NCI-H748 (cell line): ENCODE measurements at regions not wholly inside any gene's neighbourhood (a gene's known extent, or its start where the extent isn't known, plus 50 kb on each side); places are given as distances from the start of the nearest gene placed in this dataset.

Source experiments
- DNase-seq: peaks from one replicate; lab custom pipeline; 2025; ENCODE audit not compliant: unreplicated experiment; lab: John Stamatoyannopoulos, UW

GRCh38 chr5:124648902-124649467, 97.5 kb downstream of the ZNF608 start:
- peak; percentile 90 for DNase-seq

GRCh38 chr5:124647352-124647751, 99.1 kb downstream of the ZNF608 start:
- no peak for DNase-seq

GRCh38 chr5:124645396-124645795, 101.0 kb downstream of the ZNF608 start:
- no peak for DNase-seq

- DNase-seq = no peak
Measured at GRCh38 chr5:124644582-124644981, 101.9 kb downstream of the ZNF608 start.

- DNase-seq = no peak
Measured at GRCh38 chr5:124644138-124644537, 102.3 kb downstream of the ZNF608 start.

GRCh38 chr5:124643336-124643735, 103.1 kb downstream of the ZNF608 start:
- DNase-seq = no peak

- peak; percentile 22 for DNase-seq
Measured at GRCh38 chr5:124642151-124642550, 104.3 kb downstream of the ZNF608 start.

GRCh38 chr5:124641154-124641792, 105.2 kb downstream of the ZNF608 start:
- DNase-seq = peak; percentile 95

- DNase-seq = no peak
Measured at GRCh38 chr5:124639095-124639665, 107.3 kb downstream of the ZNF608 start.

GRCh38 chr5:124637011-124637410, 109.4 kb downstream of the ZNF608 start:
- DNase-seq = no peak

GRCh38 chr5:124634741-124635323, 111.6 kb downstream of the ZNF608 start:
- peak; percentile 42 for DNase-seq

GRCh38 chr5:124634228-124634739, 112.2 kb downstream of the ZNF608 start:
- DNase-seq = peak; percentile 60

- no peak for DNase-seq
Measured at GRCh38 chr5:124633209-124633608, 113.2 kb downstream of the ZNF608 start.

GRCh38 chr5:124631874-124632550, 114.4 kb downstream of the ZNF608 start:
- peak; percentile 45 for DNase-seq

GRCh38 chr5:124630767-124631704, 115.4 kb downstream of the ZNF608 start:
- DNase-seq = no peak

GRCh38 chr5:124628721-124629596, 117.5 kb downstream of the ZNF608 start:
- DNase-seq = no peak

- DNase-seq = no peak
Measured at GRCh38 chr5:124627815-124628595, 118.4 kb downstream of the ZNF608 start.

- DNase-seq = no peak
Measured at GRCh38 chr5:124626053-124626452, 120.4 kb downstream of the ZNF608 start.

GRCh38 chr5:124623265-124623664, 123.2 kb downstream of the ZNF608 start:
- no peak for DNase-seq
